Natural killer cell (primary cell): ENCODE measurements at regions not wholly inside any gene's neighbourhood (a gene's known extent, or its start where the extent isn't known, plus 50 kb on each side); places are given as distances from the start of the nearest gene placed in this dataset.

ENCODE experiments used
- ATAC-seq, 3 donors: fragments of 150-1000 bp in 2 of 3; fragments of 200-7000 bp in 1 of 3; cut with Tn5 transposase; 1 replicate in 1 of 3; 2 replicates in 2 of 3; pipeline ENCODE4 v1.10.0; 2021; ENCODE audit warnings: mild to moderate bottlenecking in 2 of 3, moderate library complexity in 2 of 3
- DNase-seq, 2 donors: peaks; one replicate each; pipeline versions ENCODE4 v3.0.0 to v3.0.0-alpha.2; 2013 to 2021; ENCODE audit warnings: mixed read lengths in 1 of 2
- H3K27ac ChIP-seq: one replicate; pipeline ENCODE4 v1.5.1; 2013; ENCODE audit warnings: mild to moderate bottlenecking, low read length
- H3K27me3 ChIP-seq: one replicate; pipeline ENCODE4 v1.6.1; 2013; ENCODE audit warnings: low read length; ENCODE audit not compliant: control insufficient read depth, insufficient read depth
- H3K36me3 ChIP-seq: one replicate; pipeline ENCODE4 v1.6.1; 2013; ENCODE audit warnings: low read length; ENCODE audit not compliant: control insufficient read depth, insufficient read depth
- H3K4me1 ChIP-seq: one replicate; pipeline ENCODE4 v1.6.1; 2013; ENCODE audit warnings: low read length; ENCODE audit not compliant: control insufficient read depth, insufficient read depth
- H3K4me3 ChIP-seq: one replicate; pipeline ENCODE4 v1.5.1; 2013; ENCODE audit warnings: low read length
- H3K9me3 ChIP-seq: one replicate; pipeline ENCODE4 v1.6.1; 2013; ENCODE audit warnings: low read length; ENCODE audit not compliant: control insufficient read depth, insufficient read depth
- H3K27ac Mint-ChIP-seq, 2 donors: one replicate each; pipeline ENCODE4 v1.8.0; 2022; ENCODE audit warnings: mild to moderate bottlenecking in 2 of 2, mixed read lengths in 2 of 2, moderate library complexity in 1 of 2
- H3K27me3 Mint-ChIP-seq, 2 donors: one replicate each; pipeline ENCODE4 v1.8.0; 2022; ENCODE audit warnings: low read depth in 2 of 2, mixed read lengths in 2 of 2
- H3K36me3 Mint-ChIP-seq: one replicate; pipeline ENCODE4 v1.8.0; 2022; ENCODE audit warnings: mixed read lengths
- H3K4me1 Mint-ChIP-seq, 2 donors: one replicate each; pipeline ENCODE4 v1.8.0; 2022; ENCODE audit warnings: mixed read lengths in 2 of 2
- H3K4me3 Mint-ChIP-seq: one replicate; pipeline ENCODE4 v1.8.0; 2022; ENCODE audit warnings: mild to moderate bottlenecking, moderate library complexity, mixed read lengths
- H3K9me3 Mint-ChIP-seq, 2 donors: one replicate each; pipeline ENCODE4 v1.8.0; 2022; ENCODE audit warnings: mixed read lengths in 2 of 2
- CTCF ChIP-seq: fragments of 200-600 bp; IDR thresholded peaks from one replicate; pipeline ENCODE4 v1.8.0; 2022; ENCODE audit warnings: antibody characterized with exemption
- WGBS: methylation state at CpG from one replicate; pipeline ENCODE4 v1.1.7; 2013; ENCODE audit warnings: missing lambda C conversion rate; ENCODE audit not compliant: insufficient coverage; 5-methylcytosine and 5-hydroxymethylcytosine counted together
- intact Hi-C: fragments of 100-400 bp; cut with micrococcal nuclease; formaldehyde crosslinking; loops from one replicate; pipeline ENCODE4 v1.14.2; 2022

GRCh38 chr14:96674121-96674520 is 123.1 kb upstream of the VRK1 start:
- Mint-ChIP-seq H3K27ac (no peak overlapping the region), H3K27me3 (peaks cover 23 to 45% of the 10 kb centered on the region in 2 donors), H3K4me1 (no peaks in the 10 kb centered on the region), H3K4me3 (no peak overlapping the region), H3K36me3 (no peaks in the 10 kb centered on the region), H3K9me3 (no peaks in the 10 kb centered on the region)
- no peak for ATAC-seq
- no peaks in the 10 kb centered on the region for H3K27me3 ChIP-seq
- 70% methylated on average over 3 of the region's 3 CpGs for WGBS
- TF ChIP-seq CTCF, result no peak
- no peaks in the 10 kb centered on the region for H3K36me3 ChIP-seq
- no peaks in the 10 kb centered on the region for H3K4me1 ChIP-seq
- no peak overlapping the region for H3K4me3 ChIP-seq
- intact Hi-C loops, result no loop called here
- H3K9me3 ChIP-seq, result no peaks in the 10 kb centered on the region
- H3K27ac ChIP-seq, result no peak overlapping the region
- no peak for DNase-seq

- Mint-ChIP-seq H3K4me1 (no peaks in the 10 kb centered on the region), H3K4me3 (no peak overlapping the region), H3K9me3 (no peaks in the 10 kb centered on the region), H3K27me3 (peaks cover 19 to 52% of the 10 kb centered on the region in 2 donors), H3K36me3 (no peaks in the 10 kb centered on the region), H3K27ac (no peak overlapping the region)
- no peaks in the 10 kb centered on the region for H3K36me3 ChIP-seq
- H3K4me3 ChIP-seq, result no peak overlapping the region
- no peak for TF ChIP-seq CTCF
- H3K4me1 ChIP-seq, result no peaks in the 10 kb centered on the region
- no peak overlapping the region for H3K27ac ChIP-seq
- H3K27me3 ChIP-seq, result no peaks in the 10 kb centered on the region
- intact Hi-C loops, result no loop called here
- no peak for ATAC-seq
- DNase-seq, result no peak
- no peaks in the 10 kb centered on the region for H3K9me3 ChIP-seq
These were observed 121.0 kb upstream of the VRK1 start for GRCh38 chr14:96676166-96676565.

- ATAC-seq (no peak), DNase-seq (no peak)
- Mint-ChIP-seq H3K4me3 (no peak overlapping the region), H3K27ac (no peak overlapping the region), H3K4me1 (no peaks in the 10 kb centered on the region), H3K36me3 (no peaks in the 10 kb centered on the region), H3K9me3 (no peaks in the 10 kb centered on the region), H3K27me3 (peaks cover 24 to 58% of the 10 kb centered on the region in 2 donors)
- intact Hi-C loops, result no loop called here
- no peak overlapping the region for H3K27ac ChIP-seq
- H3K36me3 ChIP-seq, result no peaks in the 10 kb centered on the region
- no peaks in the 10 kb centered on the region for H3K4me1 ChIP-seq
- H3K27me3 ChIP-seq, result no peaks in the 10 kb centered on the region
- H3K9me3 ChIP-seq, result no peaks in the 10 kb centered on the region
- no peak for TF ChIP-seq CTCF
- WGBS, result 88% methylated on average over 7 of the region's 7 CpGs
- H3K4me3 ChIP-seq, result no peak overlapping the region
These were observed 115.4 kb upstream of the VRK1 start for GRCh38 chr14:96681829-96682228.

GRCh38 chr14:96682401-96682800 is 114.8 kb upstream of the VRK1 start:
- H3K4me1 Mint-ChIP-seq, result no peaks in the 10 kb centered on the region
- Histone ChIP-seq H3K9me3 (no peaks in the 10 kb centered on the region), H3K27me3 (no peaks in the 10 kb centered on the region), H3K4me3 (no peak overlapping the region), H3K4me1 (no peaks in the 10 kb centered on the region), H3K27ac (no peak overlapping the region), H3K36me3 (no peaks in the 10 kb centered on the region)
- 65% methylated on average over 3 of the region's 3 CpGs for WGBS
- DNase-seq (no peak), ATAC-seq (no peak)
- H3K27ac Mint-ChIP-seq, result no peak overlapping the region
- no peak overlapping the region for H3K4me3 Mint-ChIP-seq
- TF ChIP-seq CTCF, result no peak
- intact Hi-C loops, result no loop called here
- H3K36me3 Mint-ChIP-seq, result no peaks in the 10 kb centered on the region
- H3K27me3 Mint-ChIP-seq, result peaks cover 18 to 53% of the 10 kb centered on the region in 2 donors
- H3K9me3 Mint-ChIP-seq, result no peaks in the 10 kb centered on the region
